HUES48 (cell line): ENCODE measurements at regions not wholly inside any gene's neighbourhood (a gene's known extent, or its start where the extent isn't known, plus 50 kb on each side); places are given as distances from the start of the nearest gene placed in this dataset.
"Not testable (repeated sequence)": the region's sequence is repeated elsewhere in the genome, so short reads cannot be mapped to it uniquely, and the experiment has no call there.

ENCODE experiments used
- H3K27ac ChIP-seq: one replicate; pipeline ENCODE4 v1.7.0; 2013; ENCODE audit warnings: low read depth, low read length, inconsistent platforms
- H3K27me3 ChIP-seq: 2 replicates; pipeline ENCODE4 v1.6.1; 2013; ENCODE audit warnings: mild to moderate bottlenecking, low read length; ENCODE audit not compliant: control insufficient read depth, insufficient read depth
- H3K36me3 ChIP-seq: 2 replicates; pipeline ENCODE4 v1.6.1; 2013; ENCODE audit warnings: low read length; ENCODE audit not compliant: control insufficient read depth, insufficient read depth
- H3K4me1 ChIP-seq: 2 replicates; pipeline ENCODE4 v1.6.1; 2013; ENCODE audit warnings: mild to moderate bottlenecking, low read length; ENCODE audit not compliant: control insufficient read depth, insufficient read depth
- H3K4me3 ChIP-seq: 2 replicates; pipeline ENCODE4 v1.5.1; 2013; ENCODE audit warnings: mild to moderate bottlenecking, low read depth, low read length
- H3K9ac ChIP-seq: 2 replicates; pipeline ENCODE4 v1.6.1; 2013; ENCODE audit warnings: mild to moderate bottlenecking, low read depth, low read length, moderate library complexity
- H3K9me3 ChIP-seq: 2 replicates; pipeline ENCODE4 v1.6.1; 2013; ENCODE audit warnings: low read length; ENCODE audit not compliant: control insufficient read depth, insufficient read depth

- Histone ChIP-seq H3K9me3 (no peaks in the 10 kb centered on the region), H3K4me3 (no peak overlapping the region), H3K27me3 (no peaks in the 10 kb centered on the region), H3K4me1 (no peaks in the 10 kb centered on the region), H3K36me3 (no peaks in the 10 kb centered on the region), H3K9ac (no peak overlapping the region), H3K27ac (no peak overlapping the region)
Measured at GRCh38 chr6:10078581-10078980, 336.3 kb downstream of the TFAP2A start.

- not testable (repeated sequence) for H3K36me3 ChIP-seq, H3K4me1 ChIP-seq, H3K9me3 ChIP-seq, H3K27me3 ChIP-seq, H3K4me3 ChIP-seq, H3K9ac ChIP-seq, H3K27ac ChIP-seq
Measured at GRCh38 chr6:10074726-10075125, 340.1 kb downstream of the TFAP2A start.

- Histone ChIP-seq H3K9ac (no peak overlapping the region), H3K36me3 (no peaks in the 10 kb centered on the region), H3K4me1 (no peaks in the 10 kb centered on the region), H3K27me3 (no peaks in the 10 kb centered on the region), H3K9me3 (no peaks in the 10 kb centered on the region), H3K4me3 (no peak overlapping the region), H3K27ac (no peak overlapping the region)
Measured at GRCh38 chr6:10073341-10073740, 341.5 kb downstream of the TFAP2A start.

- Histone ChIP-seq H3K4me3 (no peak overlapping the region), H3K4me1 (no peaks in the 10 kb centered on the region), H3K9ac (no peak overlapping the region), H3K36me3 (no peaks in the 10 kb centered on the region), H3K27ac (no peak overlapping the region), H3K27me3 (no peaks in the 10 kb centered on the region), H3K9me3 (no peaks in the 10 kb centered on the region)
Measured at GRCh38 chr6:10071631-10072220, 343.1 kb downstream of the TFAP2A start.

- Histone ChIP-seq H3K4me1 (peaks cover 26% of the 10 kb centered on the region), H3K27ac (no peak overlapping the region), H3K36me3 (no peaks in the 10 kb centered on the region), H3K9ac (no peak overlapping the region), H3K9me3 (no peaks in the 10 kb centered on the region), H3K4me3 (no peak overlapping the region), H3K27me3 (no peaks in the 10 kb centered on the region)
Measured at GRCh38 chr6:10060004-10060403, 354.9 kb downstream of the TFAP2A start.

GRCh38 chr6:10054672-10055071 lies 360.2 kb downstream of the TFAP2A start:
- no peaks in the 10 kb centered on the region for H3K36me3 ChIP-seq
- H3K27ac ChIP-seq, result no peak overlapping the region
- no peaks in the 10 kb centered on the region for H3K27me3 ChIP-seq
- no peaks in the 10 kb centered on the region for H3K9me3 ChIP-seq
- H3K4me1 ChIP-seq, result peaks cover 12% of the 10 kb centered on the region
- no peak overlapping the region for H3K4me3 ChIP-seq
- H3K9ac ChIP-seq, result no peak overlapping the region

GRCh38 chr6:10051283-10051682 lies 363.6 kb downstream of the TFAP2A start:
- H3K27ac ChIP-seq, result no peak overlapping the region
- H3K36me3 ChIP-seq, result no peaks in the 10 kb centered on the region
- no peak overlapping the region for H3K4me3 ChIP-seq
- H3K27me3 ChIP-seq, result no peaks in the 10 kb centered on the region
- no peaks in the 10 kb centered on the region for H3K4me1 ChIP-seq
- H3K9me3 ChIP-seq, result no peaks in the 10 kb centered on the region
- H3K9ac ChIP-seq, result no peak overlapping the region

GRCh38 chr6:10048370-10049297 lies 366.2 kb downstream of the TFAP2A start:
- Histone ChIP-seq H3K27ac (no peak overlapping the region), H3K9ac (no peak overlapping the region), H3K36me3 (no peaks in the 10 kb centered on the region), H3K27me3 (no peaks in the 10 kb centered on the region), H3K9me3 (no peaks in the 10 kb centered on the region), H3K4me1 (no peaks in the 10 kb centered on the region), H3K4me3 (no peak overlapping the region)

GRCh38 chr6:10042280-10042679 lies 372.6 kb downstream of the TFAP2A start:
- Histone ChIP-seq H3K9ac (no peak overlapping the region), H3K4me1 (no peaks in the 10 kb centered on the region), H3K27me3 (no peaks in the 10 kb centered on the region), H3K4me3 (no peak overlapping the region), H3K36me3 (no peaks in the 10 kb centered on the region), H3K27ac (no peak overlapping the region), H3K9me3 (no peaks in the 10 kb centered on the region)

- no peak overlapping the region for H3K27ac ChIP-seq
- peaks cover 5% of the 10 kb centered on the region; the same call in 1 of the 2 replicates for H3K4me1 ChIP-seq
- no peaks in the 10 kb centered on the region for H3K27me3 ChIP-seq
- no peaks in the 10 kb centered on the region for H3K36me3 ChIP-seq
- H3K9ac ChIP-seq, result no peak overlapping the region
- H3K4me3 ChIP-seq, result no peak overlapping the region
- H3K9me3 ChIP-seq, result no peaks in the 10 kb centered on the region
Measured at GRCh38 chr6:10033223-10033829, 381.5 kb downstream of the TFAP2A start.

GRCh38 chr6:10031617-10032016 lies 383.3 kb downstream of the TFAP2A start:
- Histone ChIP-seq H3K9me3 (no peaks in the 10 kb centered on the region), H3K4me3 (no peak overlapping the region), H3K9ac (no peak overlapping the region), H3K4me1 (peaks cover 5% of the 10 kb centered on the region; the same call in 1 of the 2 replicates), H3K27ac (no peak overlapping the region), H3K36me3 (no peaks in the 10 kb centered on the region), H3K27me3 (no peaks in the 10 kb centered on the region)
